ENCODE measurements at regions not wholly inside any gene's neighbourhood (a gene's known extent, or its start where the extent isn't known, plus 50 kb on each side); places are given as distances from the start of the nearest gene placed in this dataset.

- TF ChIP-seq CTCF (IDR thresholded peaks at IDR 0.05) (no peak), POLR2A (IDR thresholded peaks at IDR 0.05) (no peak)
- H3K4me3 ChIP-seq, result no peak overlapping the region
- no peaks in the 10 kb centered on the region for H3K36me3 ChIP-seq (replicated peaks in 1 of 2)
- H3K4me1 ChIP-seq (replicated peaks in 1 of 2), result no peaks in the 10 kb centered on the region
- intact Hi-C loops (cut with DNase I), result loop anchor here in 1 of 2 donors (10.0 kb wide), 1 partner anchor 1697 kb away; no protein-coding TSS in a partner anchor
- H3K27ac ChIP-seq, result no peak overlapping the region
- H3K27me3 ChIP-seq, result no peaks in the 10 kb centered on the region
- no peak for DNase-seq
- 77 to 91% (median 88%) methylated on average over 8 to 9 of the region's 9 CpGs for WGBS, 4 donors
- H3K9me3 ChIP-seq (replicated peaks in 1 of 3), result no peaks in the 10 kb centered on the region
Observed at GRCh38 chr2:103167599-103167998, 405.8 kb downstream of the TMEM182 start.

- no peaks in the 10 kb centered on the region for H3K27me3 ChIP-seq
- TF ChIP-seq POLR2A (IDR thresholded peaks at IDR 0.05) (no peak), CTCF (IDR thresholded peaks at IDR 0.05) (no peak)
- H3K4me1 ChIP-seq (replicated peaks in 1 of 2), result no peaks in the 10 kb centered on the region
- H3K36me3 ChIP-seq (replicated peaks in 1 of 2), result no peaks in the 10 kb centered on the region
- intact Hi-C loops (cut with DNase I), result loop anchor here in 1 of 2 donors (10.0 kb wide), 1 partner anchor 1695 kb away; no protein-coding TSS in a partner anchor
- no peak overlapping the region for H3K27ac ChIP-seq
- H3K4me3 ChIP-seq, result no peak overlapping the region
- DNase-seq, result no peak
- no peaks in the 10 kb centered on the region for H3K9me3 ChIP-seq (replicated peaks in 1 of 3)
Observed at GRCh38 chr2:103169861-103170260, 408.0 kb downstream of the TMEM182 start.

GRCh38 chr2:103172821-103173220, 411.0 kb downstream of the TMEM182 start:
- no peak for TF ChIP-seq POLR2A (IDR thresholded peaks at IDR 0.05)
- no peak for TF ChIP-seq CTCF (IDR thresholded peaks at IDR 0.05)
- Histone ChIP-seq H3K4me3 (no peak overlapping the region), H3K27ac (no peak overlapping the region), H3K4me1 (replicated peaks in 1 of 2) (no peaks in the 10 kb centered on the region), H3K9me3 (replicated peaks in 1 of 3) (no peaks in the 10 kb centered on the region), H3K27me3 (no peaks in the 10 kb centered on the region), H3K36me3 (replicated peaks in 1 of 2) (no peaks in the 10 kb centered on the region)
- intact Hi-C loops (cut with DNase I), result no loop called here
- no peak for DNase-seq
- WGBS, 4 donors, result 86 to 95% (median 91%) methylated on average over 2 of the region's 2 CpGs

GRCh38 chr2:103174711-103175110, 412.9 kb downstream of the TMEM182 start:
- WGBS, 4 donors, result 62 to 76% (median 72%) methylated on average over 2 of the region's 2 CpGs
- no peaks in the 10 kb centered on the region for H3K27me3 ChIP-seq

More at GRCh38 chr2:103174711-103175110, 412.9 kb downstream of the TMEM182 start:
- intact Hi-C loops (cut with DNase I), result no loop called here
- DNase-seq, result no peak
- Histone ChIP-seq H3K36me3 (replicated peaks in 1 of 2) (no peaks in the 10 kb centered on the region), H3K9me3 (replicated peaks in 1 of 3) (no peaks in the 10 kb centered on the region), H3K27ac (no peak overlapping the region), H3K4me3 (no peak overlapping the region), H3K4me1 (replicated peaks in 1 of 2) (no peaks in the 10 kb centered on the region)
- TF ChIP-seq CTCF (IDR thresholded peaks at IDR 0.05), result no peak
- TF ChIP-seq POLR2A (IDR thresholded peaks at IDR 0.05), result no peak

Measured in adrenal gland (tissue), 9 donors.